PC-3 (cell line): ENCODE measurements at regions not wholly inside any gene's neighbourhood (a gene's known extent, or its start where the extent isn't known, plus 50 kb on each side); places are given as distances from the start of the nearest gene placed in this dataset.

ENCODE experiments used
- CTCF ChIP-seq: fragments of 300-600 bp; sonication (generic); conservative IDR thresholded peaks from 2 replicates; pipeline ENCODE4 v1.5.1; 2017; ENCODE audit warnings: antibody characterized with exemption, low read depth, mild to moderate bottlenecking, low read length
- EZH2 ChIP-seq: fragments of 300-600 bp; sonication (generic); IDR thresholded peaks from one replicate; pipeline ENCODE4 v1.6.1; 2017; ENCODE audit warnings: antibody characterized with exemption, mild to moderate bottlenecking, low read length; ENCODE audit not compliant: unreplicated experiment
- EZH2phosphoT487 ChIP-seq: fragments of 300-600 bp; sonication (generic); IDR thresholded peaks from 2 replicates; pipeline ENCODE4 v1.6.1; 2018; ENCODE audit warnings: mild to moderate bottlenecking, antibody characterized with exemption, low read length, borderline replicate concordance

DNA sequence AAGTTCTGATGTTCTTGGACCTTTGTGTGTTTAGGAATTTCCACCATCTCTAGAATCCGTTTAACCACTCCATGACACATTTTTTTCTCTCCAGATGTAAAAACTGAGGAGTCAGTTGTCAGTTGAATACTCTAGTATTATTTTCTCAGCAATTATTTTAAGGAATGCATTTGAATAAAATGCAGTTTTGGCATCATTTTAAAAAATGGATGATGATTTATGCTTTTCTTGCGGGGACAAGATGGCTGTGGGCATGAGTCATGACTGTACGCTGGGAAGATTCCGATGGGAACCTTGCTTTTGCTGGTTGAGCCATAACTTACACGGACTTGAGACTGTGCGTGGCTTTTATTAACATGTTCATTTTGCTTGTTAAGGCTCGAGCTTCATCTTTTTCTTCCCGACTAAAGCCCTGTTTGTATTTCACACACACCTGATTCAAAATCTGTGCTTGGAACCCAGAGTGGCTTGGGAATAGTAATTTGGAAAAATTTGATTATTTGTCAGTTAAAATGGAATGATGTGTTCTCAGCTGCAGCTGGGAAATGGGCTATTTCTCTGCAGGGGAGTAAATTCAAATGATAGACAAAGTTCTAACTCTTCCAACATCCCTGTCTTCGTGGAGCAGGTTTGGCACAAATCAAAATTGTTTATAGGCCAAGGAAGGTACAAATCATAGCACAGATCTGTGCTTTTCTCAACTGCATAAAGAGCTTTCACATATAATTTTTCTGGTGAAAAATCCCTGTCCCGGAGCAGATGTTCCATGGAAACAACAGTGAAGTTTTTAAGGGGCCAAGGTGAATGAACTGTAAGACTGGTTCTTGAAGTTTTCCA, 470.5 kb upstream of the JAG1 start:
- TF ChIP-seq CTCF (no peak), EZH2phosphoT487 (no peak), EZH2 (no peak)
